Upper lobe of left lung (tissue), 6 donors: ENCODE measurements at regions not wholly inside any gene's neighbourhood (a gene's known extent, or its start where the extent isn't known, plus 50 kb on each side); places are given as distances from the start of the nearest gene placed in this dataset.
A peak's percentile ranks its signal among the peaks of the same experiment; 100 is the strongest.

Experiments used
- ATAC-seq, 2 donors: fragments of 200-7000 bp; cut with Tn5 transposase; one replicate each; pipeline ENCODE4 v1.9.1; 2022; ENCODE audit warnings: mild to moderate bottlenecking in 2 of 2, moderate library complexity in 2 of 2; ENCODE audit not compliant: low FRiP score in 2 of 2
- DNase-seq, 2 donors: peaks; one replicate each; pipeline ENCODE4 v3.0.0-alpha.2; 2019 to 2020
- H3K27ac ChIP-seq, 4 donors: fragments of 200-600 bp; sonication (generic); one replicate each; pipeline ENCODE4 v1.5.1; 2016 to 2019
- H3K27me3 ChIP-seq, 4 donors: fragments of 200-600 bp; sonication (generic); one replicate each; pipeline ENCODE4 v1.5.1; 2017 to 2019
- H3K36me3 ChIP-seq, 4 donors: fragments of 200-600 bp; sonication (generic); one replicate each; pipeline ENCODE4 v1.5.1; 2016 to 2019
- H3K4me1 ChIP-seq, 4 donors: fragments of 200-600 bp; sonication (generic); one replicate each; pipeline ENCODE4 v1.5.1; 2018 to 2019
- H3K4me3 ChIP-seq, 4 donors: fragments of 200-600 bp; sonication (generic); one replicate each; pipeline ENCODE4 v1.5.1; 2017 to 2019; ENCODE audit warnings: mild to moderate bottlenecking in 2 of 4, moderate library complexity in 1 of 4
- H3K9me3 ChIP-seq, 4 donors: fragments of 200-600 bp; sonication (generic); one replicate each; pipeline ENCODE4 v1.5.1; 2018 to 2019
- EP300 ChIP-seq, 4 donors: sonication (generic); formaldehyde crosslinking; IDR thresholded peaks; one replicate each; pipeline ENCODE4 v1.5.1; 2017; ENCODE audit warnings: antibody characterized with exemption in 4 of 4, control low read depth in 2 of 4
- POLR2A ChIP-seq, 4 donors: fragments of 450-650 bp; IDR thresholded peaks; one replicate each; pipeline ENCODE4 v1.5.1; 2016 to 2017; ENCODE audit warnings: antibody characterized with exemption in 4 of 4, mild to moderate bottlenecking in 2 of 4
- POLR2AphosphoS5 ChIP-seq, 2 donors: sonication (generic); formaldehyde crosslinking; IDR thresholded peaks; one replicate each; pipeline ENCODE4 v1.5.1; 2017; ENCODE audit warnings: antibody characterized with exemption in 2 of 2
- WGBS, 2 donors: methylation state at CpG; one replicate each; pipeline ENCODE4 v1.1.5; 2017 to 2018; 5-methylcytosine and 5-hydroxymethylcytosine counted together
- TF ChIP-seq, protein P1 (sequence below), 6 experiments: fragments of 450-650 bp in 4 of 6; fragments of 200-600 bp in 2 of 6; sonication (generic) in 2 of 6; IDR thresholded peaks; one replicate each; pipeline ENCODE4 v1.5.1; 2016 to 2019; ENCODE audit warnings: antibody characterized with exemption in 6 of 6
- donor health status: DM: no; HTN: no; CAD: no; lungs with moderate emphysema.
- donor health status: DM: no; HTN: yes; CAD: no; lungs with severe emphysema.

DNA sequence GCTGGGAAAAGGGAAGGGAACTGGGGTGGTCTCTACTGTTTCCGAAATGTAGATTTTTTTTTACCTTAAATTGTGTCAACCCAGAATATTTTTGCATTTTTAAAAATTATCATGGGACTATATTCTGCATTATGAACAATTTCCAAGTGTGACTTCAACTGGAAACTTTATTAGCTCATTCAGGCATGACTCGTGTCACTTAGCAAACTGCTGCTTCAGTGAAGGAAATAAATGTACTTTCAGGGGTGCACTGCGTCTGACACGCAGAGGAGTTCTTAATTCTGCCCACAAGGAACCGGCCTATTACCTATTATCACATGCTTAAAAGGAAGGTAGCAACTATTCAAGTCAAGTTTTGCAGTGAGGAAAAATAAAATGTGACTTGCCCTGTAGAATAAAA, 291.3 kb upstream of the PRDM1 start:
- DNase-seq = no peak
- Histone ChIP-seq H3K4me1 (peaks cover 12 to 35% (median 24%) of the 10 kb centered on the region in 4 donors), H3K36me3 (no peaks in the 10 kb centered on the region), H3K9me3 (no peaks in the 10 kb centered on the region), H3K27me3 (no peaks in the 10 kb centered on the region), H3K27ac (no peak overlapping the region), H3K4me3 (no peak overlapping the region)
- TF ChIP-seq POLR2A (IDR thresholded peaks at IDR 0.05) (no peak), EP300 (IDR thresholded peaks at IDR 0.05) (no peak), POLR2AphosphoS5 (IDR thresholded peaks at IDR 0.05) (no peak)
- TF ChIP-seq, protein P1, sequence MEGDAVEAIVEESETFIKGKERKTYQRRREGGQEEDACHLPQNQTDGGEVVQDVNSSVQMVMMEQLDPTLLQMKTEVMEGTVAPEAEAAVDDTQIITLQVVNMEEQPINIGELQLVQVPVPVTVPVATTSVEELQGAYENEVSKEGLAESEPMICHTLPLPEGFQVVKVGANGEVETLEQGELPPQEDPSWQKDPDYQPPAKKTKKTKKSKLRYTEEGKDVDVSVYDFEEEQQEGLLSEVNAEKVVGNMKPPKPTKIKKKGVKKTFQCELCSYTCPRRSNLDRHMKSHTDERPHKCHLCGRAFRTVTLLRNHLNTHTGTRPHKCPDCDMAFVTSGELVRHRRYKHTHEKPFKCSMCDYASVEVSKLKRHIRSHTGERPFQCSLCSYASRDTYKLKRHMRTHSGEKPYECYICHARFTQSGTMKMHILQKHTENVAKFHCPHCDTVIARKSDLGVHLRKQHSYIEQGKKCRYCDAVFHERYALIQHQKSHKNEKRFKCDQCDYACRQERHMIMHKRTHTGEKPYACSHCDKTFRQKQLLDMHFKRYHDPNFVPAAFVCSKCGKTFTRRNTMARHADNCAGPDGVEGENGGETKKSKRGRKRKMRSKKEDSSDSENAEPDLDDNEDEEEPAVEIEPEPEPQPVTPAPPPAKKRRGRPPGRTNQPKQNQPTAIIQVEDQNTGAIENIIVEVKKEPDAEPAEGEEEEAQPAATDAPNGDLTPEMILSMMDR (IDR thresholded peaks at IDR 0.05) = no peak
- ATAC-seq = no peak
- WGBS, 2 donors = 79 to 85% methylated on average over 5 of the region's 5 CpGs

DNA sequence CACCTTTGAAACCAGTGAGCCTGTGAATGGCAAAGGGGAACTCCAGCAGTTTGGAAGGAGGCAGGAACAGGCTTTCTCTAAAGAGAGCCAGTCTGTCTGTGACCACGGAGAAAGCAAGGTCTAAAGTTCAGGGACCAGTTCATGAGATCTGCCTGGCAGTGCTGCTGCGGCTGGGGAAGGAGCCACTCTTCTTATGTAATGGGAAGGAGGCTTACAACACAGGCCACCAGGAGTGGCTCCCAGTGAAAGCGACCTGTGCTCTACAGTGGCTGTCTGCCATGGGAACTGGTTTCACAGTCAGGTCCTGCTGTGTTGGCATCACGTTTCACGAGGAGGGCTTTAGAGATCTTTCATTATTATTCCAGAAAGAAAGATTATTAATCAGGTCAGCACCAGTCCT, 291.9 kb upstream of the PRDM1 start:
- TF ChIP-seq POLR2A (IDR thresholded peaks at IDR 0.05) (no peak), POLR2AphosphoS5 (IDR thresholded peaks at IDR 0.05) (peak; percentile 34 to 64), EP300 (IDR thresholded peaks at IDR 0.05) (peak in 1 of 4 donors; percentile 18)
- TF ChIP-seq, protein P1 (IDR thresholded peaks at IDR 0.05) = no peak
- no peaks in the 10 kb centered on the region for H3K27me3 ChIP-seq
- H3K27ac ChIP-seq = peak overlapping the region in 2 of 4 donors; percentile 10 to 13
- H3K9me3 ChIP-seq = no peaks in the 10 kb centered on the region
- ATAC-seq (peak; percentile 72 to 79), DNase-seq (peak in 1 of 2 donors; percentile 82)
- H3K36me3 ChIP-seq = no peaks in the 10 kb centered on the region
- no peak overlapping the region for H3K4me3 ChIP-seq
- H3K4me1 ChIP-seq = peaks cover 12 to 35% (median 22%) of the 10 kb centered on the region in 4 donors
- 26 to 40% methylated on average over 5 of the region's 5 CpGs for WGBS, 2 donors

DNA sequence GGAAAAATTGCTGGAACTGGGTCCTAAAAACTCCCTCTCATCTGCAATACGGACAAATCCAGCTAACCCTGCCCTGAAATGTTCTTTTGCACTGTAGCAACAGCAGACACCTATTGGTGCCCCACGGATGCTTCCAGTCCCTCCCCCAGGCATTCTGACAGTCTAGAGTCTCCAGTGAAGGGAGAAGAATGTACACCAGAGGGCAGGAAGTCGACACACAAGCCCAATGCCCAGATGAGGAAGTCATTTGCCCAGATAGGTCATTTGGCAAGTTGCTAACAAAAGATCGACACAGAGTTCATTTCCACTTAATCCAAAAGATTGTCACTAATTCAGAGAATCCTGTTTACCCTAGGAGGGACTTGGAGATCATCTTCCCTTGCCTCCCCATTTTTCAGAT, 293.0 kb upstream of the PRDM1 start:
- no peaks in the 10 kb centered on the region for H3K9me3 ChIP-seq
- no peaks in the 10 kb centered on the region for H3K36me3 ChIP-seq
- WGBS, 2 donors = 43 to 49% methylated on average over 4 of the region's 4 CpGs
- DNase-seq (peak in 1 of 2 donors; percentile 52), ATAC-seq (peak in 1 of 2 donors; percentile 77)
- no peaks in the 10 kb centered on the region for H3K27me3 ChIP-seq
- H3K4me3 ChIP-seq = no peak overlapping the region
- peak overlapping the region in 1 of 4 donors; percentile 13 for H3K27ac ChIP-seq
- H3K4me1 ChIP-seq = peaks cover 11 to 27% (median 16%) of the 10 kb centered on the region in 4 donors
- TF ChIP-seq EP300 (IDR thresholded peaks at IDR 0.05) (no peak), POLR2A (IDR thresholded peaks at IDR 0.05) (no peak), POLR2AphosphoS5 (IDR thresholded peaks at IDR 0.05) (no peak)
- TF ChIP-seq, protein P1 (IDR thresholded peaks at IDR 0.05) = peak in 3 of 6 experiments; percentile 19 to 44 (median 28)

- WGBS, 2 donors = 60 to 78% methylated on average over 5 of the region's 5 CpGs
These were observed 294.4 kb upstream of the PRDM1 start for GRCh38 chr6:105791583-105792318.

More at GRCh38 chr6:105791583-105792318, 294.4 kb upstream of the PRDM1 start:
- DNase-seq (no peak), ATAC-seq (peak in 1 of 2 donors; percentile 16)
- Histone ChIP-seq H3K27ac (no peak overlapping the region), H3K27me3 (no peaks in the 10 kb centered on the region), H3K4me1 (peaks cover 5 to 20% (median 12%) of the 10 kb centered on the region in 4 donors), H3K4me3 (no peak overlapping the region), H3K36me3 (no peaks in the 10 kb centered on the region), H3K9me3 (no peaks in the 10 kb centered on the region)
- TF ChIP-seq POLR2AphosphoS5 (IDR thresholded peaks at IDR 0.05) (no peak), POLR2A (IDR thresholded peaks at IDR 0.05) (no peak), EP300 (IDR thresholded peaks at IDR 0.05) (no peak)
- TF ChIP-seq, protein P1 (IDR thresholded peaks at IDR 0.05) = no peak
